NCI-H128 (cell line): ENCODE measurements at regions not wholly inside any gene's neighbourhood (a gene's known extent, or its start where the extent isn't known, plus 50 kb on each side); places are given as distances from the start of the nearest gene placed in this dataset.

Experiments used
- DNase-seq: peaks from one replicate; lab custom pipeline; 2025; ENCODE audit not compliant: unreplicated experiment; lab: John Stamatoyannopoulos, UW

DNA sequence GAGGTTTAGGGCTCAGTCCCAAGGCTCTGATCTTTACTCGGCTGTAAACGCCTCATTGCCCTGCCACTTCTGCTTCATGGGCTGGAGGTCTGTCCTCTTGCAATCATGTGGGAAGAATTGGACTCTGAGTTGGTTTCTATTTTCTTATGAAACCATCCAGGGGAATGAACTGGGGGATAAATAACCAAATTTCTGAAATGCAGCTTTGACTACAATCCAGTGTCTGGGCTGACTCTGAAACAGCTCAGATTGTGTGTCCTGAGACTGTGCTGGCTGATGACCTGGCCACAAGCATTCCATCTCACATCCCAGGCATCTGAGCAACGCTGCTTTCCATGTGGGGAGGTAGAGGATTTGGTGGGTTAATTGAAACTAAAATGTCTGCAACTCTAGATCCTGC lies 71.0 kb upstream of the GALNT15 start:
- no peak for DNase-seq

DNA sequence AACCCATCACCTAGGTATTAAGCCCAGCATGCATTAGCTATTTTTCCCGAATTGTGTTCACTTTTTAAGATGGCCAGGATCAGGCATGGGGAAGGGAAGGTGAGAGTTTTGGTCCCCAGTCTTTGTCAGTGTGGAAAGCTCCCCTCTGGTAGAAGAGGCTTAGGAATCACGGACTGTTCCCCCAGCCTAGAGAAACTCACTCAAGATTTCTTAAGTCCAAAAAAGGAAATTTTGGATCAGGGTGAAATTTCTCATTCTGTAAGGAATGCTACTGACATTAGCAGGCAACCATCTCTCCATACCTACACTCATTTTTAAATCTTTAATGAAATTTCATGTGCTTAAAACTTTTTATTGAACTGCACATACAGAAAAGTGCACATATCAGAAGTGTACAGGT lies 70.3 kb upstream of the GALNT15 start:
- DNase-seq = no peak

DNA sequence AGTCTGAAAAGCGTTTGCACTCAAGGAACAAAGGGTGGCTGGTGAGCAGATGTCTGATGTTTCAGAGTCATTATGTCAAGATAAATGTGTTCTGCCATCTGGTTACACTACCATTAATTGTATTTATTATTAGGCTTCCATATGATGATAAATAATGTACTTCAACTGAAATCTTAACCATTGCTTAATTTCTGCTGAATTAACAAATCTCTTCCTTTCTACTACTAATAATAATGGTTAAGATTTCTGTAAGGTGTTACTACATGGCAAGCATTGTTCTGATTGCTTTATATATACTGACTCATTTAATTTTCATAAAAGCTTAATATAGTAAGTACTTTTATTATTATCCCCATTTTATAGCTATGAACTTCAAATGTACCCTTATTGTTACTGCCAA lies 68.4 kb upstream of the GALNT15 start:
- DNase-seq = no peak

DNA sequence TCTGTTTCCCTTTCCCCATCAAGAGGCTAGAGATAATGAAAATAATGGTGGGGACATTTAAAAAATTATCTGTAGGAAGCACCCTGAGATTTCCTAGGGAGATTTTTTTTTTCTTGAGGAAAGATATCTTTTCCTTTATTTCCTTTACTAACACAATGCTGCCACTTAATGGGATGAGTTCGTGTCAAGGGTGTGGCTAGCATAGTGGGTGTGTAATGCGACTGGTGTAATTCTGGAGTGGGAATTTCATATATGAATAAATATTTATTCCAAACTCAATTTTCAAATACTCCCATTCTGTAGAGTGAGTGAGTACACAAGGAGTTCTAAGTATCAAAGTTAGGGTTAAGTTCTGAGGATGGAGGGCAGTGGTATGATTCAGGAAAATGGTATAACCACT lies 66.1 kb upstream of the GALNT15 start:
- no peak for DNase-seq

DNA sequence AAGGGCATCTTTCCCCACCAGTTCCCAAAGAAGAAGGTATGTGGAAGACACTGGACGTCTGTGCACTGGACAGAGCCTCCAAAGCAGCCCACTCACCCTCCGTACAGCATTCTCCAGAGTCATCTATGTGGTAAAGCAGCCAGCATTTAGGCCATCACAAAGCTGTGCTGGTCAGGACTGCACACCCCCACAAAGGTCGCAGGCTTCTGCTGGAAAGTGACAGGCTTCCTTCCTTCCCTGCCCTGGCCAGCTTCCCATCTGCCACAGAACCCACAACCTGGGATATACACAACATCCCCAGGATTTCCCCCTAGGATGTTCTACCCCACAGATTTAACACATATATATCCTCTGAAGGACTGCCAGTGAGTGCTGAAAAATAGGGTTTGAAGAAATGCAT lies 64.6 kb upstream of the GALNT15 start:
- no peak for DNase-seq

DNA sequence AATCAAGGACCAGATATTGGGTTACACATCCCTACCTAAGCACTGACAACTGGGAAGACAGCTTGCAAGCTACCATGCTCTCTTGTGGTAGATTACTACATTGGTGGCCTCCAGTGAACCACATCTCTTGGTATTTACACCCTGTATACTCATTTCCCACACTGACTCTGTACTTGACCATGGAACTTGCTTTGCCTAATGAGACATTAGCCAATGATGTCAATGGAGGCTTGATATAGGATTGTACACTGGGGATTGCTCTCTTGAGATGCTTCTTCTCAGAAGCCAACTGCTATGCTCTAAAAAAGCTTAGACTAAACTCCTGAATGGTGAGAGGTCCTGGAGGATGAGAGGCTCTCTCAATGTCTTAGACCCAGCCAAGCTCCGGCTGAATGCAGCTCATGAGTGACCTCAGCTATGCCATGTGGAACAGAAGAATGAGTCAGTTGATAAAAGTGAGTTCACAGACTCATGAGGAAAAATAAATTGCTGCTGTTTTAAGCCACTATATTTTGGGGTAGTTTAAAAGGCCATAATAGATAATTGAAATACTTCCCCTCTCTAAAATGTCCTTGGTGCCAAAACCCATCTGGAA lies 61.5 kb upstream of the GALNT15 start:
- DNase-seq = no peak

DNA sequence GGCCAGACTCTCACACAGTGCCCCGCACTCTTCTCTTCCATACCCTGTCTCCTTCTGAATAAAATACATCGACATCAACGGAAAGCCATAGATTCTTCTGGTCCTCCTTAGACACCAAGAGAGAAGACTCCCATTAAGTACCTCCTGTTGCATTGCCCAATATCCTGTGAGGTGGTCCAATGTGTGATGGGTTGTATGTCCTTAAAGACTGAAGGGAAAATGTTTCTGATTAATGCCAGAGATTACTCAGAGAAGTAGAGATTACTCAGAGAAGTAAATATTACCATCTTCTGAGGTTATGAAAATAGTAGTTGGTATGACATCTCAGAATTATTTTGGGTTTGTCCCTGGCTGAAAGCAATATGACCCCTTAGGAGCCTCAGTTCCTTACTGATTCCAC lies 60.8 kb upstream of the GALNT15 start:
- no peak for DNase-seq

DNA sequence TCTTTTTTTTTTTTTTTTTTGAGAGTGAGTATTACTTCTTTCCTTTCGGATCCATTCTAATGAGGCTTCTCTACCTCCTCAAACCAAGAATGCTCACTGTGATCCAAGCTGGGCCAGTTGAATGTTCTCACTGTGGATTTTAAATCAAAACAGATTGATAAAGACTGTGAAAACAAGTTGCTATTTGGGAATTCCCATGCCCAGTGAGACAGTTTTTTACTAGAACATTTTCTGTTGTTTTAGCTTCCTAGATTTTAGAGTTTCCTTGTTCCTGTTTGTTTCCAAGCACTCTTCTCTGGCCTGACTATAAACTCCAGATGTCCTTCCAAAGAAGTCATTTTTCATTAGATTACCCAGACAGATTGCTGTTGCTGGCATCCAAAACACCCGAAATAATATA lies 60.1 kb upstream of the GALNT15 start:
- DNase-seq = no peak

DNA sequence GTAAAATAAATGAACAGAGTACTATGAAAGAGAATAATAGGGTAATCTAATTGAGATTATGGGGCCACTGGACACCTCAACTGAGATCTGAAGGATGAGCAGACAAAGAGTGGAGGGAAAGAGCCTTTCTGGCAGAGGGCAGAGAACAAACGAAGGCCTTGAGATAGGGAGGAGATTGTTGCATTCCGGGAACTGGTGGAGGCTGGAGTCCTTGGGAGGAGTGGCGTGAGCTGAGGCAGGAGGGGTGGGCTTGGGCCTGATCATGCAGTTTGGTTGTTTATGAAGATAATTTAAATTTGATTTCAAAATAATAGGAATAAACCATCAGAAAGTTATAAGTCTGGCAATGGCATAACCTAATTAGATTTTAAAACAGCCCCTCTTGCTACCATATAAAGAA lies 59.5 kb upstream of the GALNT15 start:
- DNase-seq = no peak

DNA sequence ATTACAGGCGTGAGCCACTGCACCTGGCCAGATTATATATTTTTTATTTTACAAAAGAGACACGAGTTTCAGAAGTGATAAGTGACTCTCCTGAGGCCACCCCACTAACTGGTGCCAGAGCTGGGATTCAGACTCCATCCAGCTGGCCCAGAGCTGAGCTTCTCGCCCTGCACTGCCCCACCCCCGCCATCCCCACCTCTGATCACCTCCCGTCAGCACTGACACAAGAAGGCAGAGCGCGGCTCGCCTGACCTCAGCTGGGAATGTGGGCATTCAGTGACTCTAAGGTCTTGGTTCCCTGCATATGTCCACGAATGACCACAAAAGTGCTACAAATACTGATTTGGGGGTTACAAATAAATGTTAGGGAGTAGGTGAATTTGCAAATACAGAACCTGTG lies 56.1 kb upstream of the GALNT15 start:
- DNase-seq = no peak

DNA sequence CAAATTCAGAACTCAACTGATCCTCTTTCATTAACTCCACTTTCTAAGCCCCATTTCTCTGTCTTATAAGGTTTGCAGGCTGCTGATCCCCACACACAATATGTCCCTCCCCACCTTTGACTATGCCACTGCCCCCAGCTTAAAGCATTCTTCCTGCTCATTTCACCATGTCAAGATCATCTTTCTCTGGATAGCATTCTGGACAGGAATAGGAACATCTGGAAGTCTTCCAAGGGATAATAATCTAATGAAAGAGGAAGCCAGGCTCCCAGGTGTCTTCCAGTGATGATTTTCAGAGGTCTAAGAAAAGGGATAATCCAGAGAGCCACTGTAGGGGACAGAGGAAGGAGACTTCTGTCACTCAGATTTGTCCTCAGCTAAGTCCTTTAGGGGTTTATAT lies 54.6 kb upstream of the GALNT15 start:
- DNase-seq = no peak

DNA sequence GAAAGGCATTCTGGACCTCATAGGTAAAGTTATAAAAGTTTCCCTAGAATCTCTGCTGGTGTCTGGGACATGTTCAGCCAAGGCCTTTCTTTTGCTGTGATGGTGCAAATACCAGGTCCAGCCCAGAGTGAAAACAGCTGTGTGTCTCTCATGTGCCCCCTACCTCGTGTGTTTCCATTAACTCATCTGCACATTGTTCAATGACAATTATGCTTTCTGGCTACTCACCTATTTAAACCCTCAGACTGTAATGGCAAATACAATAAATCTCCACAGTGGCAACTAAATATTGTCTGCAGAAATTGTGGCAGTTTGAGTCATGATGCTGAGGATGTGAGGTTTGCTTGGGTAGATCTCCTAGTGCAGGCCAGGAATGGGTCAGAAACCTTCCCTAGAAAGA lies 53.1 kb upstream of the GALNT15 start:
- DNase-seq = no peak

DNA sequence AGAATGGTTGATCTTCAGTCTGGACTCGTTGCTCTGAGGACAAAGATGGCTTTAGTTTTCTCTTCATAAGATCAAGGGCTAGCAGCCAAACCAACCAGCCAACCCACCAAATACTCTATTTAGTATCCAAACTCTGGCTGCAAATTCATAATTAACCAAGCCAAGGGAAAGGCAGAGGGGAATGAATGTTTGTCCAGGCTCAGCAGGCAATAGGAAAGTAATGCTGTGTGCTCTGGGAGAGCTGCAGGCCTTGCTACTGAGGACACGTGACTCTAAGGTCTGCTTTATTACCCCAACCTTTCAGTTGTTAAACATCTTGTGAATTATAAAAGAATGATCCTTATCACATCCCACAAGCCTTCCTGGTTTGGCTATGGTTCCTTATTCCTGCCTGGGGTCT lies 52.3 kb upstream of the GALNT15 start:
- no peak for DNase-seq

DNA sequence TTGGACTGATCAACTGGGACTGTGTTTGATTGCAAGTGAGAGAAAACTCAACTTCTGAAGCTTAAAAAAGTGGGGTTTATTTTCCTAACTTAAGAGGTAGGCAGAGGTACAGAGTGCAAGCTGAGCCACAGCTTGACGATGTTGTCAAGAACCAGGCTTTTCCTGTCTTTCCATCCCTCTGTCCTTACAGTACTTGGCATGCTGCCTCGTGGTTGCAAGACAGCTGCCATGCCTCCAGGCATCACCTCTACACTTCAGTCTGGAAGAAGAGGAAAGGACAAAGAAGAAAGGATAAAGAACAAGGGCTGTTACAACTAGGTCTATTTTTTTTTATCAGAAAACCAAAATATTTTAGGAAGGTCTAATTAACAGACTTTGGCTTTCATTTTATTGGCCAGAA lies 51.8 kb upstream of the GALNT15 start:
- no peak for DNase-seq

DNA sequence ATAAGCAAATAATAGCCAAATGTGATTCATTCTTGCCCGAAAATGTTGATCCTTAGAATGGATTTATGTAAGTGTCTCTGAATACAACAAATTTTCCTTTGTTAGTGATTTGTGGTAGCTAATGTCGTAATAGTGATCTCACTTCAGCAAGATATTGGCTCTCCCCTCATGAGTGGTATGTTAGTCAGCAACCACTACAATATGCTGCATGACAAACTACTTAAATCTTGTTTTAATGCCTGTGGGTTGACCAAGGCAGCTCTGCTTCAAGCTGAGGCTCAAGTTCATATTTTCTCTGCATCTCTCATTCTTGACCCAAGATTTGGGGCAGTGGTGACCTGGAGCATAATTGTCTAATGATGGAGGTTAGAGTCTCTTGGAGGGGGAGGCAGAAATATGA lies 49.8 kb upstream of the GALNT15 start:
- DNase-seq = no peak
